ENCODE measurements at regions not wholly inside any gene's neighbourhood (a gene's known extent, or its start where the extent isn't known, plus 50 kb on each side); places are given as distances from the start of the nearest gene placed in this dataset.

DNA sequence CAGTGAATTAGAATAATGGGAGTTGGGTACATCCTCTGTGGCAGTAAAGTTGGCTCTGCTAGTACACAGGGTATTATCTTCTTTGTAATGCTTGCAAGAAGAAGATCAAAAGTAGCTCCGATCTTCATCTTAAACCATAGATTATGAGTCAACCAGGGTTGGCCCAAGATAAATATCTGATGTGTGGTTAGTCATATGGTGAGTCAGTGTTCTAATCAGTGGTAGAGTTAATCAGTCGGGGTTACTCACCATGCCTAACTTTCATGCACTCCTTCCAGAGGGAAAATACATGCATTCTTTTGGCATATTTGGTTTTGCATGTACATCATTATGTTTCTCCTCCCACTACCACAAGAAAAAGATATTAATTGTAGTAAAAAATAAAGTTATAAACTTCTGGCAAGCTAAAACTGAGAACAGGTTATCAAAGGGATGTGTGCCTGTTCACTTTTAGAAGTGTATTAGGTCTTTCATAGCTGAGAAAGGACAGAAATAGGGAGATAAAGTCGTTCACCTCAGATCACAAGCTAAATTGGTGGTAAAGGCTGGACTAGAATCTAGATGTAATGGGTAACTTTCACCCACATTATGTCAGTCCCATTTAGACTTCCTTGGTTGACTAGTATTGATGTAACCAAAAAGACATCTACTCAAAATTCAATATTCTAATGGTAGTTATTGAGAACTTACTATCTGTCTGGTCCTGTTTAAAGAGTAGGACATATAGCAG, 684.4 kb downstream of the IRS1 start (continued):
- TF ChIP-seq PAXIP1 (CRISPR knock-in tag; conservative IDR thresholded peaks at IDR 0.05) (0 out of 2 replicates have a peak, but pooled peaks have one; percentile 31), ZC3H13 (CRISPR knock-in tag; IDR thresholded peaks at IDR 0.05) (no peak), ZNF282 (IDR thresholded peaks at IDR 0.05; ENCODE audit: partially characterized antibody) (no peak), ZNF576 (CRISPR knock-in tag; IDR thresholded peaks at IDR 0.05) (no peak), NFE2L2 (IDR thresholded peaks at IDR 0.05; ENCODE audit: low read length) (no peak), ZNF24 (IDR thresholded peaks at IDR 0.05) (0 out of 2 replicates have a peak, but pooled peaks have one; percentile 61), KLF11 (CRISPR knock-in tag; IDR thresholded peaks at IDR 0.05) (0 out of 2 replicates have a peak, but pooled peaks have one; percentile 12), LCORL (IDR thresholded peaks at IDR 0.05) (no peak), LCORL (CRISPR knock-in tag; IDR thresholded peaks at IDR 0.05) (no peak), POLR2AphosphoS2 (IDR thresholded peaks at IDR 0.05; ENCODE audit: low read depth, low read length) (no peak), ZNF83 (CRISPR knock-in tag; IDR thresholded peaks at IDR 0.05; ENCODE audit: borderline replicate concordance) (no peak), CSRNP2 (CRISPR knock-in tag; conservative IDR thresholded peaks at IDR 0.05; ENCODE audit: low read depth) (no peak), SAP130 (CRISPR knock-in tag; IDR thresholded peaks at IDR 0.05; ENCODE audit: low read depth) (peak; percentile 27; the same call in 1 of the 2 replicates), BCL6 (CRISPR knock-in tag; IDR thresholded peaks at IDR 0.05) (peak; percentile 35; the same call in 1 of the 2 replicates), MATR3 (CRISPR knock-in tag; IDR thresholded peaks at IDR 0.05) (no peak), ZNF549 (CRISPR knock-in tag; IDR thresholded peaks at IDR 0.05) (no peak), MIXL1 (CRISPR knock-in tag; IDR thresholded peaks at IDR 0.05) (0 out of 2 replicates have a peak, but pooled peaks have one; percentile 13), SOX13 (IDR thresholded peaks at IDR 0.05) (no peak), SOX13 (CRISPR knock-in tag; conservative IDR thresholded peaks at IDR 0.05 in 1 of 2, IDR thresholded peaks at IDR 0.05 in 1 of 2) (peak in 1 of 2 experiments; percentile 73; a peak in 2 of 4 replicates), KAT8 (CRISPR knock-in tag; IDR thresholded peaks at IDR 0.05) (peak; percentile 44; the same call in 1 of the 2 replicates), ZNF335 (CRISPR knock-in tag; IDR thresholded peaks at IDR 0.05) (no peak), PHF21A (CRISPR knock-in tag; IDR thresholded peaks at IDR 0.05) (no peak), MIER3 (CRISPR knock-in tag; IDR thresholded peaks at IDR 0.05; ENCODE audit: borderline replicate concordance) (peak; percentile 63; the same call in 1 of the 2 replicates)
- TF ChIP-seq, protein P1, sequence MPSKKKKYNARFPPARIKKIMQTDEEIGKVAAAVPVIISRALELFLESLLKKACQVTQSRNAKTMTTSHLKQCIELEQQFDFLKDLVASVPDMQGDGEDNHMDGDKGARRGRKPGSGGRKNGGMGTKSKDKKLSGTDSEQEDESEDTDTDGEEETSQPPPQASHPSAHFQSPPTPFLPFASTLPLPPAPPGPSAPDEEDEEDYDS (CRISPR knock-in tag; IDR thresholded peaks at IDR 0.05): 0 out of 2 replicates have a peak, but pooled peaks have one; percentile 22
- TF ChIP-seq, protein P2, sequence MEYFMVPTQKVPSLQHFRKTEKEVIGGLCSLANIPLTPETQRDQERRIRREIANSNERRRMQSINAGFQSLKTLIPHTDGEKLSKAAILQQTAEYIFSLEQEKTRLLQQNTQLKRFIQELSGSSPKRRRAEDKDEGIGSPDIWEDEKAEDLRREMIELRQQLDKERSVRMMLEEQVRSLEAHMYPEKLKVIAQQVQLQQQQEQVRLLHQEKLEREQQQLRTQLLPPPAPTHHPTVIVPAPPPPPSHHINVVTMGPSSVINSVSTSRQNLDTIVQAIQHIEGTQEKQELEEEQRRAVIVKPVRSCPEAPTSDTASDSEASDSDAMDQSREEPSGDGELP (IDR thresholded peaks at IDR 0.05; ENCODE audit: borderline replicate concordance, low read depth): 0 out of 2 replicates have a peak, but pooled peaks have one; percentile 23
- TF ChIP-seq, protein P3, sequence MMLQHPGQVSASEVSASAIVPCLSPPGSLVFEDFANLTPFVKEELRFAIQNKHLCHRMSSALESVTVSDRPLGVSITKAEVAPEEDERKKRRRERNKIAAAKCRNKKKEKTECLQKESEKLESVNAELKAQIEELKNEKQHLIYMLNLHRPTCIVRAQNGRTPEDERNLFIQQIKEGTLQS (CRISPR knock-in tag; IDR thresholded peaks at IDR 0.05): peak; percentile 93
